Sigmoid colon (tissue), 6 donors: ENCODE measurements at regions not wholly inside any gene's neighbourhood (a gene's known extent, or its start where the extent isn't known, plus 50 kb on each side); places are given as distances from the start of the nearest gene placed in this dataset.

Source experiments
- DNase-seq: peaks from one replicate; pipeline ENCODE4 v3.0.0-alpha.2; 2019
- H3K27ac ChIP-seq, 4 donors: fragments of 200-600 bp; sonication (generic); one replicate each; pipeline ENCODE4 v1.5.1; 2016 to 2019; ENCODE audit warnings: mild to moderate bottlenecking in 1 of 4
- H3K27me3 ChIP-seq, 3 donors: fragments of 200-600 bp; sonication (generic); one replicate each; pipeline ENCODE4 v1.5.1; 2019; ENCODE audit warnings: mild to moderate bottlenecking in 1 of 3
- H3K36me3 ChIP-seq, 4 donors: fragments of 200-600 bp; sonication (generic); one replicate each; pipeline ENCODE4 v1.5.1; 2016 to 2019
- H3K4me1 ChIP-seq, 4 donors: fragments of 200-600 bp; sonication (generic); one replicate each; pipeline ENCODE4 v1.5.1; 2017 to 2019
- H3K4me3 ChIP-seq, 4 donors: fragments of 200-600 bp; sonication (generic); one replicate each; pipeline ENCODE4 v1.5.1; 2017 to 2019; ENCODE audit warnings: mild to moderate bottlenecking in 2 of 4, moderate library complexity in 1 of 4
- H3K9me3 ChIP-seq, 4 donors: fragments of 200-600 bp in 3 of 4; sonication (generic) in 3 of 4; one replicate each; pipeline versions ENCODE4 v1.5.1 to v1.6.1; 2013 to 2019
- EP300 ChIP-seq, 4 donors: sonication (generic); formaldehyde crosslinking; IDR thresholded peaks; one replicate each; pipeline ENCODE4 v1.6.1; 2017; ENCODE audit warnings: antibody characterized with exemption in 4 of 4
- POLR2A ChIP-seq, 2 donors: fragments of 450-650 bp; IDR thresholded peaks; one replicate each; pipeline ENCODE4 v1.6.1; 2016; ENCODE audit warnings: antibody characterized with exemption in 2 of 2, mild to moderate bottlenecking in 2 of 2, moderate library complexity in 2 of 2
- POLR2AphosphoS5 ChIP-seq, 4 donors: sonication (generic); formaldehyde crosslinking; IDR thresholded peaks; one replicate each; pipeline ENCODE4 v1.6.1; 2017; ENCODE audit warnings: antibody characterized with exemption in 4 of 4
- WGBS, 2 donors: extraction: QIAGEN DNeasy Blood & Tissue Kit; methylation state at CpG; one replicate each; pipeline ENCODE4 v1.1.7; 2013; 5-methylcytosine and 5-hydroxymethylcytosine counted together
- intact Hi-C: fragments of 100-400 bp; cut with DNase I; formaldehyde crosslinking; loops from one replicate; pipeline ENCODE4 v1.15.1; 2023
- TF ChIP-seq, protein P1 (sequence below), 4 experiments: fragments of 450-650 bp in 3 of 4; fragments of 200-600 bp in 1 of 4; IDR thresholded peaks; one replicate each; pipeline ENCODE4 v1.5.1; 2016 to 2019; ENCODE audit warnings: antibody characterized with exemption in 4 of 4, mild to moderate bottlenecking in 3 of 4, moderate library complexity in 2 of 4
- donor health status: healthy with polysubstance abuse.
- donor health status: healthy.

DNA sequence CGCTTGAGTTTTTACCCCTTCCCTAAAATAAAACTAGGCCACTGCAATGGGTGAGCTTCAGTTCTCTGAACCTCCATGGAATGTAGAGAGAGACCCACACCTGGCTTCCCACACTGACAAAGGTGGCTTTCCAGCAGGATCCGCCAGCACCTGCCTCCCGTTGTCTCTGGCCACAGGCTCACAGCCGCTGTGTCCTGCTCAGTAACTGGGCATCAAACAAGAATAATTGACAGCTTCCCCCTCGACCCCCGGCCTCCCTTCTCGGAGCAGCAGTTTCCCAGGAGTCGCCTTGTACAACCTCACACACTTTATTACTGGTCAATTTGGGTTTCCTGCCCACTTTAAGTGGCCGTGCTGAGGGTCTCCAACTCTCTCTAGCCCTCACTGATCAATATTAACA, 586.1 kb upstream of the PSMD7 start:
- DNase-seq, result no peak
- TF ChIP-seq, protein P1, sequence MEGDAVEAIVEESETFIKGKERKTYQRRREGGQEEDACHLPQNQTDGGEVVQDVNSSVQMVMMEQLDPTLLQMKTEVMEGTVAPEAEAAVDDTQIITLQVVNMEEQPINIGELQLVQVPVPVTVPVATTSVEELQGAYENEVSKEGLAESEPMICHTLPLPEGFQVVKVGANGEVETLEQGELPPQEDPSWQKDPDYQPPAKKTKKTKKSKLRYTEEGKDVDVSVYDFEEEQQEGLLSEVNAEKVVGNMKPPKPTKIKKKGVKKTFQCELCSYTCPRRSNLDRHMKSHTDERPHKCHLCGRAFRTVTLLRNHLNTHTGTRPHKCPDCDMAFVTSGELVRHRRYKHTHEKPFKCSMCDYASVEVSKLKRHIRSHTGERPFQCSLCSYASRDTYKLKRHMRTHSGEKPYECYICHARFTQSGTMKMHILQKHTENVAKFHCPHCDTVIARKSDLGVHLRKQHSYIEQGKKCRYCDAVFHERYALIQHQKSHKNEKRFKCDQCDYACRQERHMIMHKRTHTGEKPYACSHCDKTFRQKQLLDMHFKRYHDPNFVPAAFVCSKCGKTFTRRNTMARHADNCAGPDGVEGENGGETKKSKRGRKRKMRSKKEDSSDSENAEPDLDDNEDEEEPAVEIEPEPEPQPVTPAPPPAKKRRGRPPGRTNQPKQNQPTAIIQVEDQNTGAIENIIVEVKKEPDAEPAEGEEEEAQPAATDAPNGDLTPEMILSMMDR (IDR thresholded peaks at IDR 0.05), result no peak
- TF ChIP-seq EP300 (IDR thresholded peaks at IDR 0.05) (no peak), POLR2A (IDR thresholded peaks at IDR 0.05) (no peak), POLR2AphosphoS5 (IDR thresholded peaks at IDR 0.05) (no peak)
- H3K27ac ChIP-seq, result no peak overlapping the region
- H3K27me3 ChIP-seq, result no peaks in the 10 kb centered on the region
- no peak overlapping the region for H3K4me3 ChIP-seq
- WGBS, 2 donors, result 63 to 77% methylated on average over 9 of the region's 9 CpGs
- H3K4me1 ChIP-seq, result peaks cover 0 to 26% (median 13%) of the 10 kb centered on the region in 4 donors
- intact Hi-C loops, result no loop called here
- H3K36me3 ChIP-seq, result no peaks in the 10 kb centered on the region
- H3K9me3 ChIP-seq, result no peaks in the 10 kb centered on the region

GRCh38 chr16:73707863-73708262, 588.8 kb upstream of the PSMD7 start:
- no peaks in the 10 kb centered on the region for H3K9me3 ChIP-seq
- TF ChIP-seq POLR2A (IDR thresholded peaks at IDR 0.05) (no peak), POLR2AphosphoS5 (IDR thresholded peaks at IDR 0.05) (no peak), EP300 (IDR thresholded peaks at IDR 0.05) (no peak)
- TF ChIP-seq, protein P1 (IDR thresholded peaks at IDR 0.05), result no peak
- H3K4me3 ChIP-seq, result no peak overlapping the region
- peaks cover 0 to 13% (median 6%) of the 10 kb centered on the region in 4 donors for H3K4me1 ChIP-seq
- no peak for DNase-seq
- H3K27ac ChIP-seq, result no peak overlapping the region
- WGBS, 2 donors, result 80 to 87% methylated on average over 3 of the region's 3 CpGs
- no peaks in the 10 kb centered on the region for H3K27me3 ChIP-seq
- H3K36me3 ChIP-seq, result no peaks in the 10 kb centered on the region
- intact Hi-C loops, result no loop called here

GRCh38 chr16:73703891-73704290, 592.7 kb upstream of the PSMD7 start:
- Histone ChIP-seq H3K27ac (no peak overlapping the region), H3K36me3 (no peaks in the 10 kb centered on the region), H3K27me3 (no peaks in the 10 kb centered on the region), H3K4me3 (no peak overlapping the region), H3K9me3 (no peaks in the 10 kb centered on the region), H3K4me1 (no peaks in the 10 kb centered on the region)
- intact Hi-C loops, result no loop called here
- 82 to 89% methylated on average over 6 of the region's 6 CpGs for WGBS, 2 donors
- DNase-seq, result no peak
- no peak for TF ChIP-seq EP300 (IDR thresholded peaks at IDR 0.05)
- no peak for TF ChIP-seq POLR2AphosphoS5 (IDR thresholded peaks at IDR 0.05)
- no peak for TF ChIP-seq POLR2A (IDR thresholded peaks at IDR 0.05)
- TF ChIP-seq, protein P1 (IDR thresholded peaks at IDR 0.05), result no peak

- Histone ChIP-seq H3K9me3 (no peaks in the 10 kb centered on the region), H3K27me3 (no peaks in the 10 kb centered on the region), H3K27ac (no peak overlapping the region), H3K4me1 (no peaks in the 10 kb centered on the region), H3K36me3 (no peaks in the 10 kb centered on the region), H3K4me3 (no peak overlapping the region)
- no peak for DNase-seq
- TF ChIP-seq, protein P1 (IDR thresholded peaks at IDR 0.05), result no peak
- no peak for TF ChIP-seq POLR2A (IDR thresholded peaks at IDR 0.05)
- TF ChIP-seq POLR2AphosphoS5 (IDR thresholded peaks at IDR 0.05), result no peak
- no peak for TF ChIP-seq EP300 (IDR thresholded peaks at IDR 0.05)
- intact Hi-C loops, result no loop called here
Observed at GRCh38 chr16:73697336-73697735, 599.3 kb upstream of the PSMD7 start.

GRCh38 chr16:73692861-73693260, 603.8 kb upstream of the PSMD7 start:
- H3K36me3 ChIP-seq, result no peaks in the 10 kb centered on the region
- H3K4me1 ChIP-seq, result no peaks in the 10 kb centered on the region
- H3K27ac ChIP-seq, result no peak overlapping the region
- 73 to 80% methylated on average over 3 of the region's 3 CpGs for WGBS, 2 donors
- intact Hi-C loops, result no loop called here
- no peak for TF ChIP-seq POLR2AphosphoS5 (IDR thresholded peaks at IDR 0.05)
- TF ChIP-seq EP300 (IDR thresholded peaks at IDR 0.05), result no peak
- no peak for DNase-seq
- H3K4me3 ChIP-seq, result no peak overlapping the region
- no peaks in the 10 kb centered on the region for H3K9me3 ChIP-seq
- no peaks in the 10 kb centered on the region for H3K27me3 ChIP-seq
